ENCODE measurements at regions not wholly inside any gene's neighbourhood (a gene's known extent, or its start where the extent isn't known, plus 50 kb on each side); places are given as distances from the start of the nearest gene placed in this dataset.

GRCh38 chr10:105855791-105856190 lies 1214.7 kb downstream of the SORCS3 start:
- DNase-seq = no peak
- Histone ChIP-seq H3K4me3 (no peak overlapping the region), H3K27ac (no peak overlapping the region), H3K4me1 (no peaks in the 10 kb centered on the region), H3K27me3 (no peaks in the 10 kb centered on the region), H3K9me3 (no peaks in the 10 kb centered on the region), H3K36me3 (no peaks in the 10 kb centered on the region)
- intact Hi-C loops (cut with DNase I) = no loop called here
- 41 to 70% methylated on average over 2 of the region's 2 CpGs for WGBS, 2 donors
- FAIRE-seq = no peak
- ATAC-seq = no peak
- no peak for TF ChIP-seq CTCF (IDR thresholded peaks at IDR 0.05)

GRCh38 chr10:105844676-105845570 lies 1203.8 kb downstream of the SORCS3 start:
- intact Hi-C loops (cut with DNase I) = no loop called here
- no peak for ATAC-seq
- Histone ChIP-seq H3K9me3 (no peaks in the 10 kb centered on the region), H3K4me3 (no peak overlapping the region), H3K27me3 (no peaks in the 10 kb centered on the region), H3K27ac (no peak overlapping the region), H3K36me3 (no peaks in the 10 kb centered on the region), H3K4me1 (no peaks in the 10 kb centered on the region)
- WGBS, 2 donors = 83 to 87% methylated on average over 12 of the region's 12 CpGs
- no peak for DNase-seq
- TF ChIP-seq CTCF (IDR thresholded peaks at IDR 0.05) = no peak
- no peak for FAIRE-seq

GRCh38 chr10:105844241-105844640 lies 1203.2 kb downstream of the SORCS3 start:
- DNase-seq = no peak
- H3K27me3 ChIP-seq = no peaks in the 10 kb centered on the region
- H3K4me1 ChIP-seq = no peaks in the 10 kb centered on the region
- no peaks in the 10 kb centered on the region for H3K9me3 ChIP-seq
- WGBS, 2 donors = 56 to 60% methylated on average over 4 of the region's 4 CpGs
- FAIRE-seq = no peak
- intact Hi-C loops (cut with DNase I) = no loop called here
- TF ChIP-seq CTCF (IDR thresholded peaks at IDR 0.05) = no peak
- ATAC-seq = no peak
- no peaks in the 10 kb centered on the region for H3K36me3 ChIP-seq
- no peak overlapping the region for H3K27ac ChIP-seq
- H3K4me3 ChIP-seq = no peak overlapping the region

GRCh38 chr10:105843786-105844185 lies 1202.7 kb downstream of the SORCS3 start:
- WGBS, 2 donors = 46 to 49% methylated on average over 3 of the region's 3 CpGs
- no peak overlapping the region for H3K27ac ChIP-seq
- DNase-seq = no peak
- no peaks in the 10 kb centered on the region for H3K9me3 ChIP-seq
- intact Hi-C loops (cut with DNase I) = no loop called here
- no peak for FAIRE-seq
- no peaks in the 10 kb centered on the region for H3K36me3 ChIP-seq
- H3K4me3 ChIP-seq = no peak overlapping the region
- no peak for TF ChIP-seq CTCF (IDR thresholded peaks at IDR 0.05)
- H3K4me1 ChIP-seq = no peaks in the 10 kb centered on the region
- no peak for ATAC-seq
- no peaks in the 10 kb centered on the region for H3K27me3 ChIP-seq

GRCh38 chr10:105840288-105840770 lies 1199.2 kb downstream of the SORCS3 start:
- intact Hi-C loops (cut with DNase I) = no loop called here

More at GRCh38 chr10:105840288-105840770, 1199.2 kb downstream of the SORCS3 start:
- Histone ChIP-seq H3K4me3 (no peak overlapping the region), H3K36me3 (no peaks in the 10 kb centered on the region), H3K9me3 (no peaks in the 10 kb centered on the region), H3K27ac (no peak overlapping the region), H3K27me3 (no peaks in the 10 kb centered on the region), H3K4me1 (no peaks in the 10 kb centered on the region)
- TF ChIP-seq CTCF (IDR thresholded peaks at IDR 0.05) = no peak
- WGBS, 2 donors = 72 to 77% methylated on average over 6 of the region's 6 CpGs
- ATAC-seq (no peak), FAIRE-seq (no peak), DNase-seq (no peak)
